ENCODE measurements at regions not wholly inside any gene's neighbourhood (a gene's known extent, or its start where the extent isn't known, plus 50 kb on each side); places are given as distances from the start of the nearest gene placed in this dataset.
"Not testable (repeated sequence)": the region's sequence is repeated elsewhere in the genome, so short reads cannot be mapped to it uniquely, and the experiment has no call there.

- POLR2A ChIA-PET: no interaction called here
- Mint-ChIP-seq H3K4me1 (no peaks in the 10 kb centered on the region), H3K27me3 (peaks cover 18% of the 10 kb centered on the region), H3K4me3 (no peak overlapping the region), H3K9me3 (peaks cover 1% of the 10 kb centered on the region), H3K27ac (no peak overlapping the region), H3K36me3 (no peaks in the 10 kb centered on the region)
- ATAC-seq (ENCODE audit: low read depth) (no peak), DNase-seq (no peak)
Observed at GRCh38 chr2:176795823-176796222, 416.8 kb upstream of the HNRNPA3 start.

GRCh38 chr2:176796677-176797076, 415.9 kb upstream of the HNRNPA3 start:
- peaks cover 18% of the 10 kb centered on the region for H3K27me3 Mint-ChIP-seq
- ATAC-seq (ENCODE audit: low read depth); H3K4me3 Mint-ChIP-seq; POLR2A ChIA-PET; H3K4me1 Mint-ChIP-seq; DNase-seq; H3K9me3 Mint-ChIP-seq; H3K36me3 Mint-ChIP-seq; H3K27ac Mint-ChIP-seq: not testable (repeated sequence)

GRCh38 chr2:176804392-176804791, 408.2 kb upstream of the HNRNPA3 start:
- ATAC-seq (ENCODE audit: low read depth): no peak
- POLR2A ChIA-PET: no interaction called here
- Mint-ChIP-seq H3K9me3 (peaks cover 7% of the 10 kb centered on the region), H3K36me3 (no peaks in the 10 kb centered on the region), H3K27ac (peak overlapping the region; percentile 71), H3K27me3 (no peaks in the 10 kb centered on the region), H3K4me1 (peaks cover 24% of the 10 kb centered on the region), H3K4me3 (peak overlapping the region; percentile 61)
- no peak for DNase-seq

- Mint-ChIP-seq H3K27ac (peak overlapping the region; percentile 71), H3K4me1 (peaks cover 24% of the 10 kb centered on the region), H3K4me3 (peak overlapping the region; percentile 61), H3K9me3 (peaks cover 7% of the 10 kb centered on the region), H3K36me3 (no peaks in the 10 kb centered on the region), H3K27me3 (no peaks in the 10 kb centered on the region)
- POLR2A ChIA-PET: interaction anchor here (0.9 kb wide), 1 partner anchor 20 kb away, joined by 3 read pairs; no protein-coding TSS in a partner anchor
- peak; percentile 70 for ATAC-seq (ENCODE audit: low read depth)
- DNase-seq: no peak
Observed at GRCh38 chr2:176805345-176805744, 407.2 kb upstream of the HNRNPA3 start.

GRCh38 chr2:176812246-176812775, 400.3 kb upstream of the HNRNPA3 start:
- Mint-ChIP-seq H3K27me3 (no peaks in the 10 kb centered on the region), H3K27ac (no peak overlapping the region), H3K9me3 (peaks cover 2% of the 10 kb centered on the region), H3K4me3 (no peak overlapping the region), H3K36me3 (peaks cover 1% of the 10 kb centered on the region), H3K4me1 (peaks cover 28% of the 10 kb centered on the region)
- ATAC-seq (ENCODE audit: low read depth) (no peak), DNase-seq (no peak)
- POLR2A ChIA-PET: interaction anchor here (4.1 kb wide), 1 partner anchor 13 kb away, joined by 12 read pairs; no protein-coding TSS in a partner anchor

DNA sequence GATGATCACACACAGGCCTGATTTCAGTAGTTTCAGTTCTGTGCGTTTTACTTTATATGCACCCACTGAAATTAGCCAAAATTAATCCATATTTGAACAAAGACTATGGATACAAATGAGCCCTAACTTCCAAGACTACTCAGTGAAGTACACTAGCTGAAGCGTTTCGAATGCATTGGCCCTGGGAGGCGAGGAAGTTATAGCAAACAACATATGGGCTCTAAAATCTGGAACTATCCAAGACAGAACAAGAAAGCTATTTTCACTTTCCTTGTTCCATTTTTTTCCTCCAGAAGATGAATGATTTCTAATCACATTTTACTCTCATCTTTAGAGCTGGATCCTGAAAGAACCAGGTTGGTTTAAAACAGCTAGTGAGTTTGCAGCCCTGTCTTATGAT, 399.4 kb upstream of the HNRNPA3 start:
- peaks cover 2% of the 10 kb centered on the region for H3K9me3 Mint-ChIP-seq
- no peaks in the 10 kb centered on the region for H3K27me3 Mint-ChIP-seq
- H3K27ac Mint-ChIP-seq: no peak overlapping the region
- H3K36me3 Mint-ChIP-seq: peaks cover 1% of the 10 kb centered on the region
- ATAC-seq (ENCODE audit: low read depth): no peak
- peaks cover 28% of the 10 kb centered on the region for H3K4me1 Mint-ChIP-seq
- H3K4me3 Mint-ChIP-seq: no peak overlapping the region
- POLR2A ChIA-PET: interaction anchor here (4.1 kb wide), 1 partner anchor 12 kb away, joined by 12 read pairs; no protein-coding TSS in a partner anchor
- DNase-seq: no peak

- no peaks in the 10 kb centered on the region for H3K27me3 Mint-ChIP-seq
- POLR2A ChIA-PET: interaction anchor here (4.1 kb wide), 1 partner anchor 12 kb away, joined by 12 read pairs; no protein-coding TSS in a partner anchor
- ATAC-seq (ENCODE audit: low read depth) (no peak), DNase-seq (no peak)
- peaks cover 2% of the 10 kb centered on the region for H3K9me3 Mint-ChIP-seq
- peaks cover 30% of the 10 kb centered on the region for H3K4me1 Mint-ChIP-seq
- no peak overlapping the region for H3K4me3 Mint-ChIP-seq
- H3K36me3 Mint-ChIP-seq: peaks cover 1% of the 10 kb centered on the region
- H3K27ac Mint-ChIP-seq: no peak overlapping the region
Observed at GRCh38 chr2:176813621-176814049, 399.0 kb upstream of the HNRNPA3 start.

DNA sequence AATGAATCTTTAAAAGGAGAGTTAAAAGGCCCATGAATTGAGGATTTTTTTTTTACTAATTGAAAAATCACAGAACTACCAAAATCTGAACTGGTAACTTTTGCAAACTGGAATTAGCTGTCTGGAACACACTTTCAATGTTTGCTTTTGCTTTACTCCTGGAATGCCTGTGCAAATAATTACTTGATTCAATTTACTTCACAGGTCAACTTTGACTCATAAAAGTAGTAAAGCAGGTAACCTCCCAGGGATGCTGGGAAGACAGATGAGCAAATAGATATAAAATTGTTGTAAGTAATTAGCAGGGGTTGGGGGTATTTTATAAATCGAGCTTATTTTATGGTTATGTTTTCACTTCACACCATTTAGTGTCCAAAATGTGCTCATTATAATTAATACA, 398.3 kb upstream of the HNRNPA3 start:
- H3K36me3 Mint-ChIP-seq: peaks cover 1% of the 10 kb centered on the region
- no peak for DNase-seq
- H3K27ac Mint-ChIP-seq: no peak overlapping the region
- H3K27me3 Mint-ChIP-seq: no peaks in the 10 kb centered on the region
- POLR2A ChIA-PET: interaction anchor here (4.1 kb wide), 1 partner anchor 11 kb away, joined by 12 read pairs; no protein-coding TSS in a partner anchor
- H3K4me1 Mint-ChIP-seq: peaks cover 33% of the 10 kb centered on the region
- ATAC-seq (ENCODE audit: low read depth): no peak
- H3K4me3 Mint-ChIP-seq: peak overlapping the region; percentile 66
- H3K9me3 Mint-ChIP-seq: no peaks in the 10 kb centered on the region

DNA sequence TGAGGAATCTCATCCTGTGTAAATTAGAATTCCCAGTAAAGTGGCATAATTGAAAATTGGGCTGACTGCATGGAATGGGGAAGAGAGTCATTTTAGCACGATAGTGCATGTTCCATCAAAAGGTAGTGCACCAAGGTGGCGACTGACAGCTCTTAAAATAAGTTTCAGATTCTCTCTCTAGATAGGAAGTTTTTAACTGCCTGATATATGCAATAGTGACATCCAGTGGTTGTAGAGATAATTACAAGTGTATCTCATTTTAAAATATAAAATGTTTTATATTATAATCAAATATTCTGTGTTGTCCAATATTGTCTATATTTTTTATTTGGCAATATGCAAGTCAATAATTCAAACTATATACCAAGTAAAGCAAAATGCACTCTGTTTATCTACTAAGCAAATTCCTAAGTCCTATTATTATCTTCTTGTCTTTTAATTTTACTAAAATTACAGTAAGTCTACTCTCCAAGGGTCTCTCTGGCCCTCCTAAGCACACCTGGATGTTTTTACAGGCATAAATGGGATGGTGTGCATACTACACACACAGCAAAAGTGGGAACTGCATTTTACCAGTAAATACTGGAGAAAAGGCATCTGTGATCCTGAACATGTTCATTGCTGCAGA, 397.7 kb upstream of the HNRNPA3 start:
- no peaks in the 10 kb centered on the region for H3K27me3 Mint-ChIP-seq
- no peaks in the 10 kb centered on the region for H3K9me3 Mint-ChIP-seq
- peaks cover 1% of the 10 kb centered on the region for H3K36me3 Mint-ChIP-seq
- peak overlapping the region; percentile 66 for H3K4me3 Mint-ChIP-seq
- peak; percentile 51 for ATAC-seq (ENCODE audit: low read depth)
- DNase-seq: no peak
- POLR2A ChIA-PET: interaction anchor here (4.1 kb wide), 1 partner anchor 11 kb away, joined by 12 read pairs; no protein-coding TSS in a partner anchor
- H3K4me1 Mint-ChIP-seq: peaks cover 34% of the 10 kb centered on the region
- H3K27ac Mint-ChIP-seq: peak overlapping the region; percentile 65

DNA sequence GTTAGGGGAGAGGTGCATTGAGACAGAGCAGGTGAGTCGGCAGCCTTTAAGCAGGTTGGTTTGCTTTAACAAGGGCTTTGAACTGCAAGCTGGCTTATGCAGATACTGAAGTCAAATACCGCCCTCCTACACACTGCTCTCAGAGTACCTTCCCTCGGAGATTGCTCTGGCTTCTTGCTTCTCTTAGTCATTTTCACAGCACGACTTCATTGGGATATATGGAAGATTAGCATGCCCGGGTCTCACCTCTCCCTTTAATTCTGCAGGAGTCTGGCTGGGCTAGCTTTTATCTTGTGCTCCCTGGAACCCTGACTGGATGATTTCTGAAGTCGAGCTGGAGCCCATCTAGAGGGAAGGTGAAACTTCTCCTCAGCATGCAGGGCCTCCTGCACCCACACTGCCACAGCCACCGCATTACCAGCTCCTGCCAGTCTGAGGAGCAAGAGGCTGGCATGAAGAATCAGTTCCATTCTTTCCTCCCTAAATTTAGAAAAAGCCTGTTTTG, 395.5 kb upstream of the HNRNPA3 start:
- H3K4me1 Mint-ChIP-seq: peaks cover 48% of the 10 kb centered on the region
- peak overlapping the region; percentile 75 for H3K27ac Mint-ChIP-seq
- H3K9me3 Mint-ChIP-seq: no peaks in the 10 kb centered on the region
- ATAC-seq (ENCODE audit: low read depth) (peak; percentile 67), DNase-seq (peak; percentile 48)
- POLR2A ChIA-PET: interaction anchor here (1.0 to 1.1 kb wide), 2 partner anchors 11 to 332 kb away, joined by 3 to 5 read pairs; no protein-coding TSS in a partner anchor
- H3K4me3 Mint-ChIP-seq: peak overlapping the region; percentile 67
- no peaks in the 10 kb centered on the region for H3K27me3 Mint-ChIP-seq
- H3K36me3 Mint-ChIP-seq: peaks cover 2% of the 10 kb centered on the region

DNA sequence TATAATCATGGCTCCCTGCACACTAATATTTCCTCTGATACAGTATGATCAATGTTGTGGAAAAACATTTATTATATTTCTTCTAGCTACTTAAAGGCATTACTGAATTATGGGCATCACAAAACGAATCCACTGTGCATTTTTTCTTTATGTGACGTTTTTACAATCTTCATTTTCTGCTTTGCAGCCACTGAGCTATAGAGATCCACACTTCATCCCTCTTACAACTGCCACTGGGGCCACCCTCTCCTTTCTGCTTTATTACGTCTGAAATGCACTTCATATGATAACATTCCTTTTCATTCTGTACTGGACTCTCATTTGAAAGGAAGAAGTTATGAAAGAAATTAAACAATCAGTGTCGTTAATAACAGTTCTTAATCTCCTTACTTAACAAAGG, 394.5 kb upstream of the HNRNPA3 start:
- H3K9me3 Mint-ChIP-seq: no peaks in the 10 kb centered on the region
- no peak overlapping the region for H3K27ac Mint-ChIP-seq
- no peak for DNase-seq
- POLR2A ChIA-PET: interaction anchor here (1.1 kb wide), 1 partner anchor 10 kb away, joined by 5 read pairs; no protein-coding TSS in a partner anchor
- H3K27me3 Mint-ChIP-seq: no peaks in the 10 kb centered on the region
- no peak for ATAC-seq (ENCODE audit: low read depth)
- H3K36me3 Mint-ChIP-seq: peaks cover 4% of the 10 kb centered on the region
- H3K4me1 Mint-ChIP-seq: peaks cover 54% of the 10 kb centered on the region
- H3K4me3 Mint-ChIP-seq: no peak overlapping the region

GRCh38 chr2:176818617-176819016, 394.0 kb upstream of the HNRNPA3 start:
- no peaks in the 10 kb centered on the region for H3K9me3 Mint-ChIP-seq
- H3K27ac Mint-ChIP-seq: no peak overlapping the region
- DNase-seq (no peak), ATAC-seq (ENCODE audit: low read depth) (no peak)
- no peak overlapping the region for H3K4me3 Mint-ChIP-seq
- POLR2A ChIA-PET: no interaction called here
- H3K4me1 Mint-ChIP-seq: peaks cover 54% of the 10 kb centered on the region
- H3K36me3 Mint-ChIP-seq: peaks cover 6% of the 10 kb centered on the region
- H3K27me3 Mint-ChIP-seq: no peaks in the 10 kb centered on the region

- no peaks in the 10 kb centered on the region for H3K9me3 Mint-ChIP-seq
- POLR2A ChIA-PET: interaction anchor here (0.6 kb wide), 1 partner anchor 1781 kb away, joined by 3 read pairs; no protein-coding TSS in a partner anchor
- H3K36me3 Mint-ChIP-seq: peaks cover 11% of the 10 kb centered on the region
- DNase-seq (no peak), ATAC-seq (ENCODE audit: low read depth) (no peak)
- peaks cover 57% of the 10 kb centered on the region for H3K4me1 Mint-ChIP-seq
- no peaks in the 10 kb centered on the region for H3K27me3 Mint-ChIP-seq
- no peak overlapping the region for H3K27ac Mint-ChIP-seq
- no peak overlapping the region for H3K4me3 Mint-ChIP-seq
Observed at GRCh38 chr2:176819306-176819705, 393.3 kb upstream of the HNRNPA3 start.

All from activated naive CD8-positive, alpha-beta T cell treated with anti-CD3 and anti-CD28 coated beads, Interleukin-2, amount 10 ng/mL, durations not matched to agents 7 days and 5 days (primary cell).